Testis (tissue), 2 donors: ENCODE measurements at regions not wholly inside any gene's neighbourhood (a gene's known extent, or its start where the extent isn't known, plus 50 kb on each side); places are given as distances from the start of the nearest gene placed in this dataset.

ENCODE experiments used
- POLR2A ChIP-seq: fragments of 450-650 bp; IDR thresholded peaks from one replicate; pipeline ENCODE4 v1.6.1; 2017; ENCODE audit warnings: antibody characterized with exemption, mild to moderate bottlenecking, moderate library complexity
- TF ChIP-seq, protein P1 (sequence below), 3 experiments: fragments of 450-650 bp in 2 of 3; fragments of 200-600 bp in 1 of 3; sonication (generic) in 1 of 3; IDR thresholded peaks; one replicate each; pipeline ENCODE4 v1.5.1; 2016 to 2019; ENCODE audit warnings: antibody characterized with exemption in 3 of 3, mild to moderate bottlenecking in 2 of 3, moderate library complexity in 1 of 3

DNA sequence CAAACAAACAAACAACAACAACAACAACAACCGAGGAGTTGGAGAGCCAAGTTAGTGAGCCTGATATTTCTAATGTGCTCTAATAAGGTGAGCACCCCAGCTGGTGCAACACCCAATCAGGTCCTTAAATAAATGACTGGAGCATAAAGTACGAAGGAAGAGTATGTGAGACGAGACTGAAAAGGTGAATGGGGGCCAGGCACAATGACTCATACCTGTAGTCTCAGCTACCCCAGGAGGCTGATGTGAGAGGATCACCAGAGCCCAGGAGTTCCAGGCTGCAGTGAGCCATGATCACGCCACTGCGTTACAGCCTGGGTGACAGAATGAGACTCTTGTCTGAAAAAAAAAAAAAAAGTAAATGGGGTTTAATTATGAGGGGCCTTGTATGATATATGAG is 152.0 kb upstream of the ZRANB2 start:
- TF ChIP-seq, protein P1, sequence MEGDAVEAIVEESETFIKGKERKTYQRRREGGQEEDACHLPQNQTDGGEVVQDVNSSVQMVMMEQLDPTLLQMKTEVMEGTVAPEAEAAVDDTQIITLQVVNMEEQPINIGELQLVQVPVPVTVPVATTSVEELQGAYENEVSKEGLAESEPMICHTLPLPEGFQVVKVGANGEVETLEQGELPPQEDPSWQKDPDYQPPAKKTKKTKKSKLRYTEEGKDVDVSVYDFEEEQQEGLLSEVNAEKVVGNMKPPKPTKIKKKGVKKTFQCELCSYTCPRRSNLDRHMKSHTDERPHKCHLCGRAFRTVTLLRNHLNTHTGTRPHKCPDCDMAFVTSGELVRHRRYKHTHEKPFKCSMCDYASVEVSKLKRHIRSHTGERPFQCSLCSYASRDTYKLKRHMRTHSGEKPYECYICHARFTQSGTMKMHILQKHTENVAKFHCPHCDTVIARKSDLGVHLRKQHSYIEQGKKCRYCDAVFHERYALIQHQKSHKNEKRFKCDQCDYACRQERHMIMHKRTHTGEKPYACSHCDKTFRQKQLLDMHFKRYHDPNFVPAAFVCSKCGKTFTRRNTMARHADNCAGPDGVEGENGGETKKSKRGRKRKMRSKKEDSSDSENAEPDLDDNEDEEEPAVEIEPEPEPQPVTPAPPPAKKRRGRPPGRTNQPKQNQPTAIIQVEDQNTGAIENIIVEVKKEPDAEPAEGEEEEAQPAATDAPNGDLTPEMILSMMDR (IDR thresholded peaks at IDR 0.05), result no peak
- no peak for TF ChIP-seq POLR2A
